ENCODE measurements at regions not wholly inside any gene's neighbourhood (a gene's known extent, or its start where the extent isn't known, plus 50 kb on each side); places are given as distances from the start of the nearest gene placed in this dataset.

DNA sequence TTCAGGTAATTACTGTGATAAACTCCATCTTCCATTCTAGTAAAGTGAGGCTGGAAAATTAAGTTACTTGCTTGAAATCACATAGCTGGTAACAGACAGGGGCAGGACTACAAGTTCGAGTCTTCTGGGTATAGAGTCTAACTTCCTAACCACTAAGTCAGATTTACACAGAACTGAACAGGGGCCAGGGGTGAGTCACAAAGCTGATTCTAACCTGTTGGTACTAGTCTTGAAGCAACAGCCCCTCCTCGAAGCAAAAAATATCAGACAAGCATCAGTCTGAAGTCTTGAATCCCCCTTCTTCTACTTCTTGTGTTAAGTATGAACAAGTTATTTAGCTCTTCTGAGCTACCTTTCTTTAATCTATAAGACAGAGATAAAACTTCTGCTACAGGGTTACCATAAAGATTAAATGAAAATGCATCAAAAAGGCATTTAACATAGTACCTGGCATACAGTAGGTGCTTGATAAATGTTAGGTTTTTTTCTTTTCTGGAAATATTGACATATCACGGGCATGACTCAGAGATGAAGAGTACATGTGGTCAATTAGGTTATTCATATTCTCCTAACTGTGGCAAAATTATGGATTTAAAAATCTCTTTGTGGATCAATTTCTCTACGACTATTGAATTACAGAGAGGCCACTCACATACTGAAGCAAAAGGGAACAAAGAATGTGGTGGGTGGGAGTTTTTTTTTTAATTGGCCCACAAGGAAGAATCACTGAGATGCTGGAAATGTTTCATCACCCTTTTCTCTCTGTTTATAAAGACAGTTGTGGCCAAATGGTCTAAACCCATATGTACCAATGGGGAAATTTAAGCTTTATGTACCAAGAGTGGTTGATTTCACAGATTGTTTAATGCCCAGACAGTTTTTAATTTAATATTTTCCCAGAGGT, 266.9 kb upstream of the DYNLRB2 start:
- no peak for TF ChIP-seq POLR2A (IDR thresholded peaks at IDR 0.05)
- TF ChIP-seq, protein P1, sequence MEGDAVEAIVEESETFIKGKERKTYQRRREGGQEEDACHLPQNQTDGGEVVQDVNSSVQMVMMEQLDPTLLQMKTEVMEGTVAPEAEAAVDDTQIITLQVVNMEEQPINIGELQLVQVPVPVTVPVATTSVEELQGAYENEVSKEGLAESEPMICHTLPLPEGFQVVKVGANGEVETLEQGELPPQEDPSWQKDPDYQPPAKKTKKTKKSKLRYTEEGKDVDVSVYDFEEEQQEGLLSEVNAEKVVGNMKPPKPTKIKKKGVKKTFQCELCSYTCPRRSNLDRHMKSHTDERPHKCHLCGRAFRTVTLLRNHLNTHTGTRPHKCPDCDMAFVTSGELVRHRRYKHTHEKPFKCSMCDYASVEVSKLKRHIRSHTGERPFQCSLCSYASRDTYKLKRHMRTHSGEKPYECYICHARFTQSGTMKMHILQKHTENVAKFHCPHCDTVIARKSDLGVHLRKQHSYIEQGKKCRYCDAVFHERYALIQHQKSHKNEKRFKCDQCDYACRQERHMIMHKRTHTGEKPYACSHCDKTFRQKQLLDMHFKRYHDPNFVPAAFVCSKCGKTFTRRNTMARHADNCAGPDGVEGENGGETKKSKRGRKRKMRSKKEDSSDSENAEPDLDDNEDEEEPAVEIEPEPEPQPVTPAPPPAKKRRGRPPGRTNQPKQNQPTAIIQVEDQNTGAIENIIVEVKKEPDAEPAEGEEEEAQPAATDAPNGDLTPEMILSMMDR (IDR thresholded peaks at IDR 0.05), result no peak

Data from lower leg skin (tissue), 3 donors.